Body of pancreas (tissue), 4 donors: ENCODE measurements at regions not wholly inside any gene's neighbourhood (a gene's known extent, or its start where the extent isn't known, plus 50 kb on each side); places are given as distances from the start of the nearest gene placed in this dataset.
"Not testable (repeated sequence)": the region's sequence is repeated elsewhere in the genome, so short reads cannot be mapped to it uniquely, and the experiment has no call there.

Experiments
- ATAC-seq: fragments of 150-250 bp; one replicate; pipeline ENCODE4 v1.9.1; 2016
- DNase-seq, 4 donors: peaks; one replicate each; pipeline ENCODE4 v3.0.0-alpha.2; 2019
- H3K27ac ChIP-seq, 4 donors: fragments of 200-600 bp; sonication (generic); 1 replicate in 3 of 4; 2 replicates in 1 of 4; pipeline versions ENCODE4 v1.5.1 to v1.6.1; 2016 to 2019; ENCODE audit warnings: mild to moderate bottlenecking in 1 of 4, mixed read lengths in 1 of 4, moderate library complexity in 1 of 4
- H3K27me3 ChIP-seq, 2 donors: fragments of 200-600 bp; sonication (generic); one replicate each; pipeline ENCODE4 v1.6.0; 2016; ENCODE audit warnings: mild to moderate bottlenecking in 1 of 2
- H3K36me3 ChIP-seq, 2 donors: fragments of 200-600 bp; sonication (generic); replicated peaks in 1 of 2; 2 replicates each; pipeline ENCODE4 v1.5.1; 2016; ENCODE audit warnings: low read depth in 2 of 2; ENCODE audit not compliant: insufficient read depth in 1 of 2
- H3K4me1 ChIP-seq: fragments of 200-600 bp; sonication (generic); one replicate; pipeline ENCODE4 v1.6.0; 2016
- H3K4me3 ChIP-seq, 2 donors: fragments of 200-600 bp; sonication (generic); 1 replicate in 1 of 2; 2 replicates in 1 of 2; pipeline ENCODE4 v1.5.1; 2016 to 2019
- H3K9me3 ChIP-seq, 3 donors: fragments of 200-600 bp; sonication (generic); 1 replicate in 2 of 3; 2 replicates in 1 of 3; pipeline ENCODE4 v1.5.1; 2016
- POLR2A ChIP-seq, 3 donors: fragments of 450-650 bp; IDR thresholded peaks; one replicate each; pipeline ENCODE4 v1.6.1; 2016; ENCODE audit warnings: antibody characterized with exemption in 3 of 3, mild to moderate bottlenecking in 2 of 3
- WGBS, 2 donors: methylation state at CpG; one replicate each; pipeline ENCODE4 v1.1.5; 2017; 5-methylcytosine and 5-hydroxymethylcytosine counted together
- intact Hi-C: fragments of 100-400 bp; cut with DNase I; formaldehyde crosslinking; loops from one replicate; pipeline ENCODE4 v1.15.1; 2023
- TF ChIP-seq, protein P1 (sequence below), 7 experiments: fragments of 450-650 bp in 4 of 7; fragments of 200-600 bp in 3 of 7; sonication (generic) in 3 of 7; IDR thresholded peaks; one replicate each; pipeline ENCODE4 v1.5.1; 2016 to 2019; ENCODE audit warnings: antibody characterized with exemption in 7 of 7

- not testable (repeated sequence) for H3K36me3 ChIP-seq
- ATAC-seq = peak; percentile 30
- 75 to 78% methylated on average over 17 to 39 of the region's 39 CpGs for WGBS, 2 donors
Measured at GRCh38 chr7:159335181-159335926, 190.7 kb upstream of the VIPR2 start.

DNA sequence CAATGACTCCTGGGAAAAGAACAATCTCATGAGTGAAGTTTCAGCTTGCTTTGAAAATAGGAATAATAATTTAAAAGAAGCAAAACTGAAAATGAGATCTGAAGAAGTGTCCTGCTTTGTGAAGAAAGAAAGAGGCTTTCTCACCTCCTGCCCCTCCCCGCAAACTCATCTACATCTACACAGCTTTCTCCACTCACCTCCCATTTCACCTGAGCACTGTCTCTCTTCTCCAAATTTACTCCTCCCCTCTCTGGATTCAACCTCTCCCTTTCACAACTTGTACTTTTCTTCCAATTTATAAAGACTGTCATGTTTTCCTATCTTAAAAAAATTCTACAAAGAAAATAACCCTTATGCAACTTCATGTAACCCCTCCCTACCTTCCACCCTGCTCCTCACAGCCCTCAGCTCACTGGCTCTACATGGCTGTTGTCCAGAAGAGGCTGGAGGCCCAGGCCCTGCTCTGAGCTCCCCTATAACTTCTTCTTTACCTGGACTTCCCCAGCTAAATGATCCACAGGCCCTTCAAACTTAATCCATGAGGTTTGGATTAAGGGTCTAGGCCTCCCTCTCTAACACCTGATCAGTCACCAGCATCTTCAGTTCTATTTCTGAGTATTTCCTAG lies 188.3 kb upstream of the VIPR2 start:
- H3K4me3 ChIP-seq, H3K27me3 ChIP-seq, H3K4me1 ChIP-seq, DNase-seq, H3K9me3 ChIP-seq, intact Hi-C loops, ATAC-seq, H3K36me3 ChIP-seq, H3K27ac ChIP-seq: not testable (repeated sequence)
- WGBS, 2 donors = 89 to 94% methylated on average over 1 of the region's 1 CpG

More at GRCh38 chr7:159335181-159335926, 190.7 kb upstream of the VIPR2 start:
- DNase-seq = peak in 1 of 4 donors; percentile 14
- H3K27ac ChIP-seq, H3K27me3 ChIP-seq, H3K4me1 ChIP-seq, intact Hi-C loops, H3K4me3 ChIP-seq, H3K9me3 ChIP-seq: not testable (repeated sequence)

DNA sequence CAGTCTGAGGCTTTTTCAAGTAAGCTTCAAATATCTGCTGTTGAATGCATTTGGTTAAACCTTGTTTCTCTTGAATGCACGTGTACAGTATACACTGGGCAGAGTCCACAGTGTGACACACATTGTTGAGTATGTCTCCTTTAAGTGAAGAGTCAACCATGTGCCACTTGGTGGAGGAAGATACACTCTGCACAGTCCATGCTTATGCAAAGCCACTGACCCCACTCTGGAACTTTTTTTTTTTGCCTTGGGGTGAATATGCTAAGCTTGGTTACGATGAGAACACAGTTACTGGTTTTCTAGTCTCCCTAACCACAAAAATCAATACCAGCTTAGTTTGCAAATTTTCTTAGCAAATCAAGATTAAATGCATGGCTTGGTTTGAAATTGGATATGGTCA lies 186.8 kb upstream of the VIPR2 start:
- Histone ChIP-seq H3K27ac (no peak overlapping the region), H3K4me3 (no peak overlapping the region), H3K4me1 (no peaks in the 10 kb centered on the region), H3K27me3 (no peaks in the 10 kb centered on the region), H3K36me3 (no peaks in the 10 kb centered on the region), H3K9me3 (no peaks in the 10 kb centered on the region)
- TF ChIP-seq, protein P1, sequence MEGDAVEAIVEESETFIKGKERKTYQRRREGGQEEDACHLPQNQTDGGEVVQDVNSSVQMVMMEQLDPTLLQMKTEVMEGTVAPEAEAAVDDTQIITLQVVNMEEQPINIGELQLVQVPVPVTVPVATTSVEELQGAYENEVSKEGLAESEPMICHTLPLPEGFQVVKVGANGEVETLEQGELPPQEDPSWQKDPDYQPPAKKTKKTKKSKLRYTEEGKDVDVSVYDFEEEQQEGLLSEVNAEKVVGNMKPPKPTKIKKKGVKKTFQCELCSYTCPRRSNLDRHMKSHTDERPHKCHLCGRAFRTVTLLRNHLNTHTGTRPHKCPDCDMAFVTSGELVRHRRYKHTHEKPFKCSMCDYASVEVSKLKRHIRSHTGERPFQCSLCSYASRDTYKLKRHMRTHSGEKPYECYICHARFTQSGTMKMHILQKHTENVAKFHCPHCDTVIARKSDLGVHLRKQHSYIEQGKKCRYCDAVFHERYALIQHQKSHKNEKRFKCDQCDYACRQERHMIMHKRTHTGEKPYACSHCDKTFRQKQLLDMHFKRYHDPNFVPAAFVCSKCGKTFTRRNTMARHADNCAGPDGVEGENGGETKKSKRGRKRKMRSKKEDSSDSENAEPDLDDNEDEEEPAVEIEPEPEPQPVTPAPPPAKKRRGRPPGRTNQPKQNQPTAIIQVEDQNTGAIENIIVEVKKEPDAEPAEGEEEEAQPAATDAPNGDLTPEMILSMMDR (IDR thresholded peaks at IDR 0.05) = no peak
- no peak for TF ChIP-seq POLR2A (IDR thresholded peaks at IDR 0.05)
- intact Hi-C loops = no loop called here
- DNase-seq = no peak
- ATAC-seq = no peak
- WGBS, 2 donors = 46 to 50% methylated on average over 2 of the region's 2 CpGs

DNA sequence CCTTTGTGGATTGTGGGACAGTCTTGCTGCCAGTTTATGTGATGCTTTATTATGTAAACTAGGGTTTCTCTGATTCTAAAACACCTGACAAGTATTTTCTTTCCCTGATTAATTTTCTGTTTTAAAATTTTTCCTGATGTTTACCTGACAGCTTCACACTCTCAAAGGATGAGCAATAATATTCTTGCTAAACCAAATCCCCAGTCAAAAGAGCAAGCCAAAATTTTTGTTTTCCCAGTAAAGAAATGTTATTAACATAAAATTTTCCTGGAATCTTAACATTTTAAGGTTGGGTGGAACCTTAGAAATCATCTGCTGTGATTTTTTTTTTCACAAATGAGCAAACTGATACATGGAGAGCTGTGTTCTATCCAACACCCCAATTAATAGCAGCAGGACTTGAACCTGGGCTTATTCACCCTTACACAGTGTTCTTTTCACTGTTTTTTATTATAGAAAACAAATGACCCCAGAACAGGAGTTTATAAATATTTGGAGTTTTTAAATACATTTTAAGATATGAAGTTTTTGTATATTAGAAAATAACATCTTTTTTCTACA lies 185.2 kb upstream of the VIPR2 start:
- H3K27ac ChIP-seq = no peak overlapping the region
- no peak for TF ChIP-seq POLR2A (IDR thresholded peaks at IDR 0.05)
- TF ChIP-seq, protein P1 (IDR thresholded peaks at IDR 0.05) = no peak
- no peaks in the 10 kb centered on the region for H3K4me1 ChIP-seq
- H3K9me3 ChIP-seq = no peaks in the 10 kb centered on the region
- DNase-seq (no peak), ATAC-seq (no peak)
- no peaks in the 10 kb centered on the region for H3K36me3 ChIP-seq
- no peaks in the 10 kb centered on the region for H3K27me3 ChIP-seq
- no peak overlapping the region for H3K4me3 ChIP-seq
- intact Hi-C loops = no loop called here

- H3K36me3 ChIP-seq = no peaks in the 10 kb centered on the region
- H3K27me3 ChIP-seq = no peaks in the 10 kb centered on the region
- TF ChIP-seq, protein P1 (IDR thresholded peaks at IDR 0.05) = no peak
- TF ChIP-seq POLR2A (IDR thresholded peaks at IDR 0.05) = no peak
- ATAC-seq (no peak), DNase-seq (no peak)
- H3K4me3 ChIP-seq = no peak overlapping the region
- no peak overlapping the region for H3K27ac ChIP-seq
- H3K4me1 ChIP-seq = no peaks in the 10 kb centered on the region
- intact Hi-C loops = no loop called here
- H3K9me3 ChIP-seq = no peaks in the 10 kb centered on the region
Measured at GRCh38 chr7:159328096-159328495, 183.4 kb upstream of the VIPR2 start.
